IPS-20b (cell line): ENCODE measurements at regions not wholly inside any gene's neighbourhood (a gene's known extent, or its start where the extent isn't known, plus 50 kb on each side); places are given as distances from the start of the nearest gene placed in this dataset.

Experiments
- H3K27ac ChIP-seq: one replicate; pipeline ENCODE4 v1.5.1; 2013; ENCODE audit warnings: low read length
- H3K27me3 ChIP-seq: 2 replicates; pipeline ENCODE4 v1.6.1; 2013; ENCODE audit warnings: mild to moderate bottlenecking, low read length, inconsistent platforms; ENCODE audit not compliant: insufficient read depth
- H3K36me3 ChIP-seq: 2 replicates; pipeline ENCODE4 v1.6.1; 2013; ENCODE audit warnings: low read depth, mild to moderate bottlenecking, inconsistent platforms, low read length, moderate library complexity; ENCODE audit not compliant: insufficient read depth
- H3K4me1 ChIP-seq: 2 replicates; pipeline ENCODE4 v1.6.1; 2013; ENCODE audit warnings: mild to moderate bottlenecking, control low read depth, inconsistent platforms, low read length, moderate library complexity; ENCODE audit not compliant: insufficient read depth
- H3K4me3 ChIP-seq: 2 replicates; pipeline ENCODE4 v1.5.1; 2013; ENCODE audit warnings: mild to moderate bottlenecking, low read length, inconsistent platforms
- H3K9ac ChIP-seq: 2 replicates; pipeline ENCODE4 v1.6.1; 2013; ENCODE audit warnings: low read depth, mild to moderate bottlenecking, inconsistent platforms, low read length, moderate library complexity
- H3K9me3 ChIP-seq: 2 replicates; pipeline ENCODE4 v1.6.1; 2013; ENCODE audit warnings: mild to moderate bottlenecking, low read depth, low read length, inconsistent platforms; ENCODE audit not compliant: insufficient read depth

GRCh38 chr13:47049276-47049989 is 152.6 kb upstream of the HTR2A start:
- H3K4me3 ChIP-seq: no peak overlapping the region
- no peak overlapping the region for H3K27ac ChIP-seq
- no peaks in the 10 kb centered on the region for H3K27me3 ChIP-seq
- no peaks in the 10 kb centered on the region for H3K9me3 ChIP-seq
- peaks cover 23% of the 10 kb centered on the region; the same call in 1 of the 2 replicates for H3K4me1 ChIP-seq
- H3K9ac ChIP-seq: no peak overlapping the region
- no peaks in the 10 kb centered on the region for H3K36me3 ChIP-seq

- H3K9ac ChIP-seq: no peak overlapping the region
- H3K36me3 ChIP-seq: no peaks in the 10 kb centered on the region
- peaks cover 23% of the 10 kb centered on the region; the same call in 1 of the 2 replicates for H3K4me1 ChIP-seq
- no peak overlapping the region for H3K27ac ChIP-seq
- no peaks in the 10 kb centered on the region for H3K9me3 ChIP-seq
- H3K27me3 ChIP-seq: no peaks in the 10 kb centered on the region
- H3K4me3 ChIP-seq: no peak overlapping the region
Measured at GRCh38 chr13:47046706-47047105, 149.9 kb upstream of the HTR2A start.

- H3K9ac ChIP-seq: no peak overlapping the region
- no peak overlapping the region for H3K4me3 ChIP-seq
- H3K9me3 ChIP-seq: no peaks in the 10 kb centered on the region
Measured at GRCh38 chr13:47044842-47045241, 148.0 kb upstream of the HTR2A start.

GRCh38 chr13:47039106-47039505 is 142.3 kb upstream of the HTR2A start:
- no peak overlapping the region for H3K4me3 ChIP-seq
- no peaks in the 10 kb centered on the region for H3K36me3 ChIP-seq
- H3K9ac ChIP-seq: no peak overlapping the region
- H3K27ac ChIP-seq: no peak overlapping the region
- H3K27me3 ChIP-seq: no peaks in the 10 kb centered on the region
- H3K9me3 ChIP-seq: no peaks in the 10 kb centered on the region
- H3K4me1 ChIP-seq: peaks cover 33% of the 10 kb centered on the region

More at GRCh38 chr13:47044842-47045241, 148.0 kb upstream of the HTR2A start:
- Histone ChIP-seq H3K27ac (no peak overlapping the region), H3K4me1 (peaks cover 27% of the 10 kb centered on the region; the same call in 1 of the 2 replicates), H3K36me3 (no peaks in the 10 kb centered on the region), H3K27me3 (no peaks in the 10 kb centered on the region)

GRCh38 chr13:47038188-47038587 is 141.3 kb upstream of the HTR2A start:
- no peaks in the 10 kb centered on the region for H3K27me3 ChIP-seq
- no peaks in the 10 kb centered on the region for H3K36me3 ChIP-seq
- H3K4me3 ChIP-seq: no peak overlapping the region
- no peaks in the 10 kb centered on the region for H3K9me3 ChIP-seq
- H3K9ac ChIP-seq: no peak overlapping the region
- H3K27ac ChIP-seq: no peak overlapping the region
- H3K4me1 ChIP-seq: peaks cover 33% of the 10 kb centered on the region

GRCh38 chr13:47036294-47037008 is 139.6 kb upstream of the HTR2A start:
- H3K4me1 ChIP-seq: peaks cover 33% of the 10 kb centered on the region
- no peak overlapping the region for H3K4me3 ChIP-seq
- H3K27me3 ChIP-seq: no peaks in the 10 kb centered on the region
- no peak overlapping the region for H3K27ac ChIP-seq
- no peaks in the 10 kb centered on the region for H3K36me3 ChIP-seq
- no peak overlapping the region for H3K9ac ChIP-seq
- H3K9me3 ChIP-seq: no peaks in the 10 kb centered on the region

GRCh38 chr13:47033216-47033615 is 136.4 kb upstream of the HTR2A start:
- H3K27me3 ChIP-seq: no peaks in the 10 kb centered on the region
- H3K4me1 ChIP-seq: peaks cover 19% of the 10 kb centered on the region

GRCh38 chr13:47027780-47028437 is 131.1 kb upstream of the HTR2A start:
- Histone ChIP-seq H3K4me3 (no peak overlapping the region), H3K27ac (no peak overlapping the region), H3K9ac (0 out of 2 replicates have a peak overlapping the region, but pooled peaks have one; percentile 7), H3K4me1 (peaks cover 6% of the 10 kb centered on the region; the same call in 1 of the 2 replicates), H3K9me3 (no peaks in the 10 kb centered on the region), H3K36me3 (no peaks in the 10 kb centered on the region), H3K27me3 (no peaks in the 10 kb centered on the region)

More at GRCh38 chr13:47033216-47033615, 136.4 kb upstream of the HTR2A start:
- H3K36me3 ChIP-seq: no peaks in the 10 kb centered on the region
- H3K27ac ChIP-seq: no peak overlapping the region
- no peak overlapping the region for H3K9ac ChIP-seq
- no peaks in the 10 kb centered on the region for H3K9me3 ChIP-seq
- H3K4me3 ChIP-seq: no peak overlapping the region

GRCh38 chr13:47025791-47026447 is 129.1 kb upstream of the HTR2A start:
- H3K4me3 ChIP-seq: no peak overlapping the region
- peaks cover 6% of the 10 kb centered on the region; the same call in 1 of the 2 replicates for H3K4me1 ChIP-seq
- no peak overlapping the region for H3K9ac ChIP-seq
- no peak overlapping the region for H3K27ac ChIP-seq
- no peaks in the 10 kb centered on the region for H3K9me3 ChIP-seq
- no peaks in the 10 kb centered on the region for H3K36me3 ChIP-seq
- no peaks in the 10 kb centered on the region for H3K27me3 ChIP-seq

- H3K36me3 ChIP-seq: no peaks in the 10 kb centered on the region
- no peak overlapping the region for H3K27ac ChIP-seq
- no peak overlapping the region for H3K9ac ChIP-seq
Measured at GRCh38 chr13:47019977-47020376, 123.1 kb upstream of the HTR2A start.

GRCh38 chr13:47017476-47017875 is 120.6 kb upstream of the HTR2A start:
- no peaks in the 10 kb centered on the region; the same call in 1 of the 2 replicates for H3K4me1 ChIP-seq
- no peaks in the 10 kb centered on the region; the same call in 1 of the 2 replicates for H3K9me3 ChIP-seq
- no peak overlapping the region for H3K9ac ChIP-seq
- no peaks in the 10 kb centered on the region for H3K27me3 ChIP-seq
- no peak overlapping the region for H3K4me3 ChIP-seq
- no peak overlapping the region for H3K27ac ChIP-seq
- H3K36me3 ChIP-seq: no peaks in the 10 kb centered on the region

More at GRCh38 chr13:47019977-47020376, 123.1 kb upstream of the HTR2A start:
- Histone ChIP-seq H3K4me3 (no peak overlapping the region), H3K27me3 (no peaks in the 10 kb centered on the region), H3K9me3 (no peaks in the 10 kb centered on the region; the same call in 1 of the 2 replicates), H3K4me1 (peaks cover 3% of the 10 kb centered on the region; the same call in 1 of the 2 replicates)
